NCI-H345 treated with DMSO at 0.1 percent for 48 hours (cell line): ENCODE measurements at regions not wholly inside any gene's neighbourhood (a gene's known extent, or its start where the extent isn't known, plus 50 kb on each side); places are given as distances from the start of the nearest gene placed in this dataset.
"Not testable (repeated sequence)": the region's sequence is repeated elsewhere in the genome, so short reads cannot be mapped to it uniquely, and the experiment has no call there.

Experiments used
- DNase-seq: peaks from one replicate; lab custom pipeline; 2025; ENCODE audit not compliant: unreplicated experiment; lab: John Stamatoyannopoulos, UW

DNA sequence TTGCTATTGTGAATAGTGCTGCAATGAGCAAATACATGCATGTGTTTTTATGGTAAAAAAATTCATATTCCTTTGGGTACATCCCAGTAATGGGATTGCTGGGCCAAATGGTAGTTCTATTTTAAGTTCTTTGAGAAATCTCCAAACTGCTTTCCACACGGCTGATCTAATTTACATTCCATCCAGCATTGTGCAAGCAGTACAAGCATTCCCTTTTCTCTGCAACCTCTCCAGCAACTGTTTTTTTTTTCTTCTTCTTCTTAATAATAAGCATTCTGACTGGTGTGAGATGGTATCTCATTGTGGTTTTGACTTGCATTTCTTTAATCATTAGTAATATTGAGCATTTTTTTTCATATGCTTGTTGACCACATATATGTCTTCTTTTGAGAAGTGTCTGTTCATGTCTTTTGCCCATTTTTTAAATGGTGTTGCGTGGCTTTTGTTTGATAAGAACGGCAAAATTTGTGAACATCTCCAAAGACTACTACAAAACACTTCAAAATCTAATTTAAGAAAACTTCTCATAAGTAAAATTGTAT is 136.1 kb upstream of the MYO3A start:
- DNase-seq = no peak

DNA sequence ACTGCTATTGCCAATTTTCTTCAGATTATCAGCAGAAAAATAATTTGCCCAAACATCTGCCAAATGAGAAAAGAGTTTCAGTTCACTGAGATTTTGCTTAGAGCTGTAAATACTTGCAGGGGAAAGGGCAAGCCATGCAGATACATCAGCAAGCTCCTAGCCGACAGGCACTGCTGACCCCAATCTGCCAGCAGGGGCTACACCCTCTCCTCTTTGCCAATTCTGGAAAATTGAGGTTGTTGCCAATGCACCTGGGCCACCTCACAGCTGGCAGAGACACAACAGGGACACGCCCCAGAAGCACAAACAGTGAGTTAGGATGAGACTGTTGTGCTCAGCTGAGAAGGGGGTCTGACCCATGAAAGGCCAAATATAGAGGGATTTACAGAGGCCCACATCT is 129.5 kb upstream of the MYO3A start:
- no peak for DNase-seq

DNA sequence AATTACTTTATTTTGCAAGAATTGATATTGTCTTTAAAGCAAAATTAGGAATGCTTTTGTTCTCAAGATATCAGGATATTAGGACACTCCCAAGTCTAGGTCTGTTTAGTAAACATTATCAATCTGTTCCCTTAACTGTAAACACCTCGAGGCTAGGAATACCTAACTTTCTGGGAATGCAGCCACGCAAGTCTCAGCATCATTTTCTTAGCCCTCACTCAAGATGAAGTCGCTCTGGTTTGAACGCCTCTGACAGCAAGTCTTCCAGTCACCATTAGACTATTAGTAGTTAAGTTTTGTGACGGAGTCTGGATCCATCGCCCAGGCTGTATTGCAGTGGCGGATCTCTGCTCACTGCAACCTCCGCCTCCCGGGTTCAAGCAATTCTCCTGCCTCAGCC is 128.0 kb upstream of the MYO3A start:
- no peak for DNase-seq

DNA sequence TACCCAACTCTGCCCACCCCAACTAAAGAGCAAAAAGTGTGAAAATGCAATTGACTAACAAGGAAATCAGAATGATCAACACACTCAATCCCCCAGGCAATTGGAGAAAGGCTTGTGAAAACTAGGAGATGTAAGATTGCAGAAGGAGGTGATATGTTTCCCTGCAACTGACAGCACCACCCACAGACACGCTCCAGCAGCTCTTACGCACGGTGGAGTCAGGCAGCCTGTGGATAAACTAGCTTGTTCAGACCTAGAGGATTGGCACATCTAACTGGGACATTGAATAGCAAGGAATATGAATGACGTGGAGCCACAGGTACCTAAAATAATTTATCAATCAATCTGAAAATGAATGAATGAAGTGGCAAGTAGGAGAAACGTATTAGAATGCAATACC is 125.7 kb upstream of the MYO3A start:
- DNase-seq = no peak

DNA sequence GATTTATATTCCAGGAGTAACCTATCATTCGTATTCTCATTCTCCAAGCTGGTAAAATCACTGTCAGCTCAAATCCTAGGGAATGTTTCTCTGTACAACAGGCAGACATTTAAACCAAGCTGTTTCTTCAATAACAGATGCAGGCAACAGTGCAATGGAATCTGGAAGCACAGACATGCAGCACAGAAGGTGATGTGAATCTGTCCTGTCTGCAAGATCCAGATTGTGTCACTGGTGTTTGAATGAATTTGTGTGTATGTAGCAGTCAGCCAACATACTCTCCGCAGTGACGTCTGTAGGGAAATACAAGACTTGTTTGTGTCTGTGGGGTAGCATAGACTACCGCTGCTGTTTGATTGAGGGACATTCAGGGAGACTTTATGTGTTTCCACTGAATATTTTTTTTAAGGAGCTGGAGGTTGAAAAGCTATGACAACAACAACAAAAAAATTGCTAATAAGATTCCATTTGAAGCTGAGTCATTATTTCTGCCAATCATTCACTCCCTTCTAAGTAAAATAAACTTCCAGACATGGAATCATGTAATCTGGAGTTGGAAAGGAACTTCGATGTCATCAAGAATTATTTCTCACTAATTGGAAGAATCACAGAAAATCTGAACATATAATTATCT is 122.9 kb upstream of the MYO3A start:
- no peak for DNase-seq

DNA sequence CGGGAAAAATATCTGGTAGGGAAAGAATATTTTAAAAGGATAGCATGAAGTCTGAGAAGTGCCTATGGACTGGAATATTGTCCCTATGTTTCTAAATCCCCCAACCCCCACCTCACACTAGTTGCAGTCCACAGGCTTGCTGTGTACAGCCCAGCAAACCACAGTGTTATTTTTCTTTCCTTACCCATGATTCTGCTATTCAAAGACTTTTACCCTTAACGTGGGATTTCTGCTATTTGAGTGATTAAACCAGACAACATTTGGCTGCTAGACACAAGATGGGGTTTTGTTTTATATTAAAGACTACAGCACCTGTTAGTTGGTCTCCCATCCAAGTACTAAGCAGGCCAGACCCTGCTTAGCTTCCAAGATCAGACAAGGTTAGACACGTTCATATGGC is 120.5 kb upstream of the MYO3A start:
- DNase-seq = no peak

DNA sequence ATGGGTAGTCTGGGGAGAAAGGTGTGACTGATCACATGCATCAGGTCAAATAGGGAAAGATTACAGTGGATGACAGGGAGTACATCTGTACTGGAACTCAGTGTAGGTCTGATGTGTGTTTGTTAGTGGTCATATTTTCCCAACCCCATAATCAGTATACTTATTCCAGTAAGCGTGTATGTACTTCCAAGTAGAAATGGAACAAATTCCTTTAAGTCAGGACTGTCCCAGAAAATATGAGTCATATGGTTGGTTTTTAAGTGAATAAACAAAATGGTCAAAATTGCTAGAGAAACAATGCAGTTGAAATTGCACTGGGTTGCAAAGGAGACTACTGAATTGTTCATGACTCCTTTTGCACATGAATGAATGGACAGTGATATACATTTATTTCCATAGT is 118.8 kb upstream of the MYO3A start:
- DNase-seq = no peak

DNA sequence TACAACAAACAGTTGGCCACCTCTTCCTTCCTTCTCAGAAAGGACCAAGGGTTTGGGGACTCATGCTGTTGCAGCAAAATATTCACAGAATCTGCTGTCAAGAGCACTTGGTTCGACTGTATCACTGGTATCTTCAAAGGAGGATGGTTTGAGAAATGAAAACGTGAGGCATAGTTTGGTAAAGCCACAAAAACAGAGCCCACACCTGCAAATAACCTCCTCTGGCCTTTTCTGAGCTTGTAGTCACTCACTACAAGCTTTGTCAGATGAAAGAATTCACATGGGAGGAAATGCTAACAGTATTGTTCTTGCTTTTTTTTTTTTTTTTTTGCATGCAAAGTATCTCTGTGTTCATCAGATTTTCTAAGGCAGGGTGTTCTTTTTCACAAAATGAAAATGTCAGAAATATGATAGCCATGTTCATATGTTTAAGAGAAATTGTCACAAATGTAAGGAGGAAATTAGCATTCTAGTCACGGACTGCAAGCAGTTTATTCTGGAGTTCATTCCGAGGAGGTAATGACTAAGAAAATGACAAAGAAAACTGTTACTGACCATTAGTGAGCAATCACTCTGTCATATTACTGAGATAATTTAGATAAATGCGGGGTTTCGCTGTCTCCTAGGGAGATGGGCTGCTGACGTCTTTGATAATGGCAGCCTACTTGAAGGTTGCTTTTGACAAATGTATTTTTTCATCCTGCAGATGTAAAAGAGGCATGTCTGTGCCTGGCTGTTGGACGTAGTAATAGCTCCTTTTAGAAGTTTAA is 117.8 kb upstream of the MYO3A start:
- DNase-seq = no peak

DNA sequence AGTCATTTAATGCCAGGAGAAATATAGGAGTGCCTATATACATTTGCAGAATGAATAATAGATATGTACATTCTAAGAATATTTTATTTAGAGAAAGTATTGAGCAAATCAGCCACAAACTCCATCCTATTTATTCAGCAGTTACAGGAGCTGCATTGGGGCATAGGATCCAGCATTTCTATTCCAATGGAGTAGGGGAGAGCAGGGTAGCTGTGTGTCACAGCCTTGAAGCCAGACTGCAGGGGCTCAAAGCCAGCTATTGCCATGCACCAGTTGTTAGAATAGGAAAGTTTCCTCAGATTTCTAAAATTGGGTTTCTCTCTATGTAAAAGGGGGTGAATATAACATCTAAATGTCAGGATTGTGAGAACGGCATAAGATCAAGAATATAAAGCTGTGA is 116.8 kb upstream of the MYO3A start:
- DNase-seq = no peak

DNA sequence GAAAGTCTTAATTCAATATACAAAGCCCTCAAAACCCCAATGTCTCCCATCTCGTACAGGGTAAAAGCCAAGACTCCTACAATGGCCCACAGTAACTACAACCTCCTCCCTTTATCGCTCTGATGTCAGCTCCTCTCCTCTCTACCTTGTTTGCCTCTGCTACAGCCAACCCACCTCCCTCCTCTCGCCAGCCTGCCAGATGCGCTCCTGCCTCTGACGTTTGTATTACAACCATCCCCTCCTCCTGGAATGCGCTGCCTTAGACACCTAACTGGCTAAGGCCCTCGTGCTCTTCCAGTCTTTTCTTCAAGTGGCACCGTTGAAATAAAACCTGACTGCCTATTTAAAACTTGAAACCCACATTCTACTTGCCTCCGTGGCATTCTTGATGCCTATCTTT is 115.3 kb upstream of the MYO3A start:
- DNase-seq = no peak

DNA sequence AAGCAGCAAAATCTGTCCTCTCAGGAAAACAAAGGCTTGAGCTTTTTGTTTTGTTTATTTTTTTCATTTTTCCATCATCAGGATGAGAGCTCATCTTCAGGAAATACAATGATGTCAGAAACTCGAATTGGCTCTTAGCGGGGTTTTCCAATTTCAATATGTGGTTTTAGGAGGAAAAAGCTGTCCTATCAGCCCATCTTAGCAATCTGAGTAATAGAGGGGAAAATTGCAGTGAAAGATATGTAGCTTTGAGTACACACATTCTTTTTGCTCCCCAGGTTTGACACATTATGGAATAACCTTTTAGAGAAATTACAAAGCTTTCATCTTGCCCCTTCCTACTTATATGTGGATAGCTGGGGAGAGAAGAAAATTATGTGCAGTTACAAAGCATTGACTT is 113.6 kb upstream of the MYO3A start:
- no peak for DNase-seq

DNA sequence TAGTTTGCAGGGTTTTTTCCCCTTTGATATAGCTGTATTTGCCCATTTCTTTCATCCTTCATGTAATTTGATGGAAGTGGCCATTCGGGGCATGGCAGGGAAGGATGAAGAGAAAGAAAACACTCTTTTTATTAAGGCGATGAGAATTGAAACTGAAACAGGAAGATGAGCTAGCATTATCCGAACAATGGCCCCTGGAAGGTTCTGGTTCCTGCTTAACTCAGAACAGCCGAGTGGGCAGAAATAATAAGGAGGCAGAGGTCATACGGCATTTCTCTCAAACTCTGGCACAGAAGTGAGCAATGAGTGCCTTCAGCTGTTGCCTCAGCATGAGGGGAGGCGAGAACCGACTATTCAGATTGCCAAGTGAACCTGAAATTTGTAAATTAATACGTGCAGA is 113.2 kb upstream of the MYO3A start:
- DNase-seq = no peak

DNA sequence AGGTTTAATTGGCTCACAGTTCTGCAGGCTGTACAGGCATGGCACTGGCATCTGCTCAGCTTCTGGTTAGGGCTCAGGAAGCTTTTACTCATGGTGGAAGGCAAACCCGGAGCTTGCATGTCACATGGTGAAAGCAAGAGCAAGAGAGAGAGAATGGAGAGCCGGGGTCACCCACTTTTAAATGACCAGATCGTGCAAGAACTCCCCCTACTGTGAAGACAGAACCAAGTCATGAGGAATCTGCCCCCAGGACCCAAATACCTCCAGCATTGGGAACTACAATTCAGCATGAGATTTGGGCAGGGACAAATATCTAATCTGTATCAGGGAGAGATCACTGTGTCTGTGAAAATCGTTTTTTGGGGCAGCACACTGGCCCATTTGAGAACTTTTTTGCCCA is 110.0 kb upstream of the MYO3A start:
- no peak for DNase-seq

DNA sequence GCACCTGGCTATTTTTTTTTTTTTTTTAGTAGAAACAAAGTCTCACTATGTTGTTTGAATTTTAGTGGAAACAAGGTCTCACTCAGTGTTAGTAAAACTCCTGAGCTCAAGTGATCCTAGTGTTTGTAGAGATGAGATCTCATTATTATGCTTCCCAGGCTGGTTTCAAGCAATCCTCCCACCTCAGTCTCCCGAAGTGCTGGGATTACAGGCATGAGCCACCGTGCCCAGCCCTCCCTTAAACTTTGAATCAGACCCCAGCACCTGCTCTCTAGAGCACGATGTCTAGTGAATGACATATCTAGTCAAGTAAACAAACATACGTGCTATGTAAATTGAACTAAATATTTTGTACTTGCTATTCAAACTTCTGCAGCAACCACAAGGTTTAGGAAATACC is 105.6 kb upstream of the MYO3A start:
- no peak for DNase-seq

DNA sequence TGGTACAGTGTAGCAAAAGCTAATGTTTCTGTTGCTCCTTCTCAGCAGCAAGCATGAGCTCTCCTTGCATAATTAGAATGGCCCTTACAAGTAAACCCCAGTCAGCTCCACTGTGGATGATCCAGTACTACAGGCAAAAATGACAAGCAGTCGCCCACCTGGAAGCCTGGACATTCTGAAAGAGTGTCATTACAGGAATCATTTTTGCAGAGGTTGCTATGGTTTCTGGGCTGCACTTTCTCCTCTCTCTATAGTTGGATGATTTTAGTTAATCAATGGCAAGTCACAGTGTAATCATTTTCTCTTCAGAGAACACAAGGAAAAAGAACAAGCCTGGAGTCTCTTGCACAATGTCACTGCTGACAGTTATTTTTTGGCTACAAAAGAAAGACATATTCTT is 102.9 kb upstream of the MYO3A start:
- DNase-seq = no peak

DNA sequence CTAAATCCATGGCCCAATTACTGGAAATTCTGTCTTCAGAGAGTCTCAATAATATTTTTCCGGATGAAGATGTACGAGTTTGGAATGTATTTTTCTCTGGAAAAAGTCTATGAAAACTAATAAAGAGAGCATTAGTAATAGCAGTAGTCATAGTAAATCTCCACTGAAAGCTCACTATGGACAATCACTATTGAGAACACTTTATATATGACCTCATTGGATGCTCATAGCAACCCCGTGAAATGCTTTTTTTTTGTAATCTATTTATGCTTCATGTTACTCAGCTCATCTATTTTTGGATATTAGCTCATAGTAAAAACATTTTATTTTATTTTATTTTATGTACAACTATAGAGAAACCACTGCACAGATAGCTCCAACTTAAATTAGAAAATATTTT is 94.3 kb upstream of the MYO3A start:
- no peak for DNase-seq

DNA sequence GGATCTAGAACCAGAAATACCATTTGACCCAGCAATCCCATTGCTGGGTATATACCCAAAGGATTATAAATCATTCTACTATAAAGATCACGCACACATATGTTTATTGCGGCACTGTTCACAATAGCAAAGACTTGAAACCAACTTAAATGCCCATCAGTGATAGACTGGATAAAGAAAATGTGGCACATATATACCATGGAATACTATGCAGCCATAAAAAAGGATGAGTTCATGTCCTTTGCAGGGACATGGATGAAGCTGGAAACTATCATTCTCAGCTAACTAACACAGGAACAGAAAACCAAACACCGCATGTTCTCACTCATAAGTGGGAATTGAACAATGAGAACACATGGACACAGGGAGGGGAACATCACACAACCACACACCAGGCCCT is 93.2 kb upstream of the MYO3A start:
- DNase-seq = not testable (repeated sequence)

DNA sequence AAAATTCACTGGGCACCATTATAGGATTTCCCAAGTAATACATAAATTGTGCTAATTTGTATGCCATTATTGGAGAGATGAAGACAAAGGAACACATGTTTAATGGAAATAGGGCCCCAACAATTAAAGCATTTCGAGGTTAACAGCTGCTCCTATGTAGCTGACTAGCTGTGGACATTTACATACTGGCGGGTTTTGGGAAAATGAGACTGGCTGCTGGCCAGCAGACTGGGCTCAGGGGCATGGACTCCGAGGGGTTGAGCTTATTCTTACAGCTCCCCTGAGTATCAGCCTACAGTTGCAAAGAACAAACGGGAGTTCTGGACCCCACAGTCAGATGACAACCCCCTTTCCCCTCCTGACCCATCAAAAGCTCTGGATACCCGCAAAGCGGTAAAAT is 91.9 kb upstream of the MYO3A start:
- no peak for DNase-seq

DNA sequence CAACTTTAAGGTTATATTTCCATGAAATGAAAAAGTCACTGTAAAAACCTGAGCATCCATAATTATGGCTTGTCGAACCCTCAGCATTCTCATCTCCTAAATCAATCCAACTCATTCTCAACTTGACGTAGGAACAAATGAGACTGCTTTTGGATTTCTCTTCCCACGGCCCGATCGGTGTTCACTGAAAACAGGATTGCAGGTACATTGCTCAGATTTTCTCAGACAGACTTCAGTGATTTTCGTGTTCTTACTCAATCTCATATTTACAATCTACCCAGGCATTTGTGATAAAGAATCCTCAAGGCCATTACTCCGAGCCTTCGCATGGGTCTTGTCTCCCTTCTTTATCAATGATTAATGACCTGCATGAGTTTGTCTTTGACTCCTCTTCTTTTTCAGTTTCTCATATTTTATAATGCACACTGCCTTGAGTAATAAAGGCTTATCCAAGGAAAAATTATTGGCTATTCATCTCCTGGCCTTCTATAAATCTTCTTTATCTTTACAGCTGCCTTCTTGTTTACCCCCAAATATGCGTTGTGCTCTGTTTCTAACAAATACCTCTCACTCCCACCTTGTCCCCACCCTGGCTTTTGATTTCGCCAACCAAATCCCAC is 90.4 kb upstream of the MYO3A start:
- no peak for DNase-seq

DNA sequence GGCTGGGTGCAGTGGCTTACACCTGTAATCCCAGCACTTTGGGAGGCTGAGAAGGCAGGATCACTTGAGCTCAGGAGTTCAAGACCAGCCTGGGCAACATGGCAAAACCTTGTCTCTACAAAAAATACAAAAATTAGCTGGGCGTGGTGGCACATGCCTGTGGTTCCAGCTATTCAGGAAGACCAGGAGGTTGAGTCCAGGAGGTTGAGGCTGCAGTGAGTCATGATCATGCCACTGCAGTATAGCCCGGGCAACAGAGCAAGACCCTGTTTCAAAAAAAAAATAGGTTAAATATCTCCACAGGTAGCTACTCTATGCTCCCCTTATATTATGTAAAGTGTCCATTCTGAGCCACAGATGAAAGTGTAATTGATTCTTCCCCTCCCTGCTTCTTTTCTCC is 89.3 kb upstream of the MYO3A start:
- not testable (repeated sequence) for DNase-seq

DNA sequence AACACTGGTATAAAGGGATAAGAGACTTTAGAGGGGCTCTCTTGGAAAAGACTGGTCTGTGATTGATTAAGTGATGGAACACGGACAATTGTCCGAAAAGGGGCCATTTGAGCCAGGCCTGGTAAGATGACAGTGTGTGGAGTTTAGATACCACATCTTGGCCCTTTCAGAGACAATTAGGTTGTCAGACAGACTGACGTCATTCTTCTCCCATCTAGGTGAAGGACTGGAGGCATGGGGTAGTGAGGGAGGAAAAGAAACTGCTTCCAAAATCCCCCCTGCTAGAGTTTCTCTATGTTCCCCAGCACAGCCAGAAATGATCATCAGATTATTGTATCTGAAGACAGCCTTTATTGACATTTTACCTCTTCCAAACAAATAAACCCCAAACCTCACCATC is 84.8 kb upstream of the MYO3A start:
- DNase-seq = no peak

DNA sequence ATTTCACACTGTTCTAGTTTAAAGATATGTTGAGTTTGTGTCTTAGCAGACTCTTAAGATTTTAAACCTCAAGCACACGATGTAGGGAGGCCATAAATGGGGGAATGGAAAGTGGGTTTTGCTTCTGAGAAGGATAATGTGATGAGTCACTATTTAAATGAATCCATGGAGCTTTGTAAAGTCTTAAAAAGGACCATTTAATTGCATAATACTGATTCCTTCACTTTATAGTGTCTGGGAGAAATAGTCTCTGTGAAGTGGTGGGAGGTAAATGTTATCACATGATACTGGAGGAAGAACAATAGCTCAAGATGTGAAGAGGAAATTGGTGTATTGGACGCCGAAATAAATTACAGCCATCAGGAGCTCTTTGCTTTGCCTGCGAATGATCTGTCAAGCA is 84.0 kb upstream of the MYO3A start:
- DNase-seq = no peak
